22Rv1 (cell line): ENCODE measurements at regions not wholly inside any gene's neighbourhood (a gene's known extent, or its start where the extent isn't known, plus 50 kb on each side); places are given as distances from the start of the nearest gene placed in this dataset.

Experiments
- CTCF ChIP-seq: fragments of 450-650 bp; IDR thresholded peaks from 2 replicates; pipeline ENCODE4 v1.5.1; 2017; ENCODE audit warnings: mild to moderate bottlenecking
- ZFX ChIP-seq: fragments of 450-650 bp; IDR thresholded peaks from 2 replicates; pipeline ENCODE4 v1.6.1; 2017; ENCODE audit warnings: antibody characterized with exemption, borderline replicate concordance

- no peak for TF ChIP-seq CTCF
- no peak for TF ChIP-seq ZFX
Measured at GRCh38 chr3:68207327-68207726, 552.9 kb upstream of the SUCLG2 start.
